SK-N-SH treated with all-trans-retinoic acid at 6 μM for 48 hours (cell line): ENCODE measurements at regions not wholly inside any gene's neighbourhood (a gene's known extent, or its start where the extent isn't known, plus 50 kb on each side); places are given as distances from the start of the nearest gene placed in this dataset.

Source experiments
- CSRNP3 ChIP-seq: fragments of 250-450 bp; sonication (Bioruptor Pico); IDR thresholded peaks from 2 replicates; pipeline ENCODE4 v1.5.1; 2021; ENCODE audit warnings: mild to moderate bottlenecking, moderate library complexity
- OSR1 ChIP-seq: fragments of 250-450 bp; sonication (Bioruptor Pico); IDR thresholded peaks from 2 replicates; pipeline ENCODE4 v1.8.0; 2022; ENCODE audit warnings: moderate library complexity, mild to moderate bottlenecking, inconsistent platforms
- PATZ1 ChIP-seq: fragments of 250-450 bp; sonication (Bioruptor Pico); IDR thresholded peaks from 2 replicates; pipeline ENCODE4 v1.8.0; 2020; ENCODE audit warnings: mild to moderate bottlenecking, moderate library complexity, borderline replicate concordance
- SNAI2 ChIP-seq: fragments of 250-450 bp; sonication (Bioruptor Pico); IDR thresholded peaks from 2 replicates; pipeline ENCODE4 v1.5.0; 2020; ENCODE audit warnings: mild to moderate bottlenecking, moderate library complexity
- TCF4 ChIP-seq: fragments of 250-450 bp; sonication (Bioruptor Pico); IDR thresholded peaks from 2 replicates; pipeline ENCODE4 v1.8.0; 2021; ENCODE audit warnings: mild to moderate bottlenecking, moderate library complexity, borderline replicate concordance
- ZFP3 ChIP-seq: fragments of 250-450 bp; sonication (Bioruptor Pico); IDR thresholded peaks from 2 replicates; pipeline ENCODE4 v1.5.0; 2020; ENCODE audit warnings: mild to moderate bottlenecking, moderate library complexity
- ZNF565 ChIP-seq: fragments of 450-650 bp; formaldehyde crosslinking; conservative IDR thresholded peaks from 2 replicates; pipeline ENCODE4 v1.5.0; 2020; ENCODE audit warnings: low read depth, mild to moderate bottlenecking, moderate library complexity
- ZNF70 ChIP-seq: fragments of 450-650 bp; formaldehyde crosslinking; IDR thresholded peaks from 2 replicates; pipeline ENCODE4 v1.5.0; 2020; ENCODE audit warnings: mild to moderate bottlenecking, moderate library complexity
- ZNF8 ChIP-seq: fragments of 450-650 bp; formaldehyde crosslinking; IDR thresholded peaks from 2 replicates; pipeline ENCODE4 v1.5.0; 2020; ENCODE audit warnings: mild to moderate bottlenecking, moderate library complexity

- TF ChIP-seq ZNF8 (CRISPR knock-in tag) (no peak), ZFP3 (CRISPR knock-in tag) (no peak), CSRNP3 (no peak), TCF4 (CRISPR knock-in tag) (no peak), SNAI2 (CRISPR knock-in tag) (no peak), PATZ1 (CRISPR knock-in tag) (no peak), ZNF70 (CRISPR knock-in tag) (no peak), OSR1 (CRISPR knock-in tag) (no peak), ZNF565 (CRISPR knock-in tag) (no peak)
These were observed 62.5 kb upstream of the PRDX6 start for GRCh38 chr1:173414539-173415226.
